IMR-90 (cell line): ENCODE measurements at regions not wholly inside any gene's neighbourhood (a gene's known extent, or its start where the extent isn't known, plus 50 kb on each side); places are given as distances from the start of the nearest gene placed in this dataset.

Experiments
- ATAC-seq: fragments of 200-7000 bp; cut with Tn5 transposase; 2 replicates; pipeline ENCODE4 v1.9.1; 2020; ENCODE audit warnings: low read depth, mild to moderate bottlenecking, moderate library complexity
- BruUV-seq: library from RNA; stranded (reverse); fragments of 400-500 nt; replicated peaks from 2 replicates; lab custom pipeline; 2021; lab: Mats Ljungman, UMichigan
- CTCF ChIA-PET: fragments of 300-600 bp; formaldehyde crosslinking; extraction: SDS; loops from one replicate; lab custom pipeline; 2021; ENCODE audit warnings: antibody characterized with exemption; lab: Yijun Ruan, JAX
- POLR2A ChIA-PET: fragments of 300-600 bp; sonication (Branson Sonifier 250); formaldehyde crosslinking; loops from one replicate; lab custom pipeline; 2022; ENCODE audit warnings: antibody characterized with exemption; ENCODE audit not compliant: unreplicated experiment; lab: Charles Lee
- DNase-seq: peaks from one replicate; pipeline ENCODE4 v3.0.0; 2013
- H2AFZ ChIP-seq: replicated peaks from 2 replicates; pipeline ENCODE3; 2013; ENCODE audit warnings: low read length, mild to moderate bottlenecking; ENCODE audit not compliant: poor library complexity
- H2AK5ac ChIP-seq: 2 replicates; pipeline ENCODE4 v1.6.1; 2013; ENCODE audit warnings: low read depth, low read length, inconsistent platforms
- H2AK9ac ChIP-seq: replicated peaks from 2 replicates; pipeline ENCODE3; 2013; ENCODE audit warnings: mild to moderate bottlenecking, low read depth, low read length, moderate library complexity; ENCODE audit not compliant: poor library complexity
- H2BK120ac ChIP-seq: 2 replicates; pipeline ENCODE4 v1.6.1; 2013; ENCODE audit warnings: low read depth, low read length, inconsistent platforms
- H2BK15ac ChIP-seq: 3 replicates; pipeline ENCODE4 v1.6.1; 2013; ENCODE audit warnings: low read depth, low read length, inconsistent platforms
- H2BK20ac ChIP-seq: 2 replicates; pipeline ENCODE4 v1.6.1; 2013; ENCODE audit warnings: low read depth, mild to moderate bottlenecking, inconsistent platforms, low read length, moderate library complexity
- H2BK5ac ChIP-seq: 2 replicates; pipeline ENCODE4 v1.6.1; 2013; ENCODE audit warnings: mild to moderate bottlenecking, low read depth, low read length, inconsistent platforms; ENCODE audit not compliant: poor library complexity, severe bottlenecking
- H3K14ac ChIP-seq: replicated peaks from 2 replicates; pipeline ENCODE4 v1.6.1; 2013; ENCODE audit warnings: low read depth, low read length, inconsistent platforms
- H3K18ac ChIP-seq: 2 replicates; pipeline ENCODE4 v1.6.1; 2013; ENCODE audit warnings: low read depth, low read length, control low read depth
- H3K23ac ChIP-seq: 2 replicates; pipeline ENCODE4 v1.6.1; 2013; ENCODE audit warnings: low read depth, low read length, inconsistent platforms
- H3K27ac ChIP-seq: 2 replicates; pipeline ENCODE4 v1.5.1; 2013; ENCODE audit warnings: mild to moderate bottlenecking, control low read depth, low read length; ENCODE audit not compliant: insufficient read depth
- H3K27me3 ChIP-seq: 2 replicates; pipeline ENCODE4 v1.6.1; 2013; ENCODE audit warnings: low read length; ENCODE audit not compliant: control insufficient read depth, insufficient read depth
- H3K36me3 ChIP-seq: 2 replicates; pipeline ENCODE4 v1.6.1; 2013; ENCODE audit warnings: low read length, mixed read lengths; ENCODE audit not compliant: control insufficient read depth, insufficient read depth
- H3K4ac ChIP-seq: 2 replicates; pipeline ENCODE4 v1.6.1; 2013; ENCODE audit warnings: low read depth, low read length, inconsistent platforms
- H3K4me1 ChIP-seq: 2 replicates; pipeline ENCODE4 v1.6.1; 2013; ENCODE audit warnings: low read length, mixed read lengths; ENCODE audit not compliant: control insufficient read depth, insufficient read depth
- H3K4me2 ChIP-seq: 2 replicates; pipeline ENCODE4 v1.6.1; 2013; ENCODE audit warnings: low read depth, mild to moderate bottlenecking, control low read depth, low read length, moderate library complexity
- H3K4me3 ChIP-seq: 2 replicates; pipeline ENCODE4 v1.5.1; 2013; ENCODE audit warnings: low read depth, mild to moderate bottlenecking, control low read depth, low read length, moderate library complexity; ENCODE audit not compliant: insufficient read depth
- H3K56ac ChIP-seq: 2 replicates; pipeline ENCODE4 v1.6.1; 2013; ENCODE audit warnings: low read length, inconsistent platforms; ENCODE audit not compliant: insufficient read depth; ENCODE audit errors: extremely low read depth
- H3K79me1 ChIP-seq, 2 experiments: 2 replicates each; pipeline ENCODE4 v1.6.1; 2013; ENCODE audit warnings: low read length in 2 of 2, inconsistent platforms in 1 of 2, low read depth in 1 of 2
- H3K9ac ChIP-seq: 2 replicates; pipeline ENCODE4 v1.6.1; 2013; ENCODE audit warnings: low read depth, low read length, control low read depth
- H3K9me1 ChIP-seq: 2 replicates; pipeline ENCODE4 v1.6.1; 2013; ENCODE audit warnings: low read length, inconsistent platforms; ENCODE audit not compliant: insufficient read depth
- H3K9me3 ChIP-seq: 2 replicates; pipeline ENCODE4 v1.6.1; 2013; ENCODE audit warnings: low read length; ENCODE audit not compliant: control insufficient read depth, insufficient read depth
- H4K20me1 ChIP-seq: 2 replicates; pipeline ENCODE4 v1.6.1; 2013; ENCODE audit warnings: low read length, inconsistent platforms; ENCODE audit not compliant: insufficient read depth
- H4K5ac ChIP-seq: 2 replicates; pipeline ENCODE4 v1.6.1; 2013; ENCODE audit warnings: mild to moderate bottlenecking, low read depth, low read length, control low read depth
- H4K8ac ChIP-seq, 2 experiments: 2 replicates each; pipeline ENCODE4 v1.6.1; 2013; ENCODE audit warnings: low read depth in 2 of 2, low read length in 2 of 2, control low read depth in 1 of 2, inconsistent platforms in 1 of 2
- H4K91ac ChIP-seq: 2 replicates; pipeline ENCODE4 v1.6.1; 2013; ENCODE audit warnings: low read depth, low read length, inconsistent platforms; ENCODE audit not compliant: insufficient read depth
- BHLHE40 ChIP-seq: fragments of 150-350 bp; IDR thresholded peaks from 2 replicates; pipeline ENCODE4 v1.6.1; 2016; ENCODE audit warnings: mild to moderate bottlenecking, low read depth, low read length
- CEBPB ChIP-seq: IDR thresholded peaks from 2 replicates; pipeline ENCODE4 v1.6.1; 2012; ENCODE audit warnings: low read depth, low read length, improper control_type of control experiment
- CHD1 ChIP-seq: IDR thresholded peaks from 2 replicates; pipeline ENCODE4 v1.6.1; 2012; ENCODE audit warnings: low read depth, low read length, improper control_type of control experiment
- CTCF ChIP-seq: conservative IDR thresholded peaks from 2 replicates; pipeline ENCODE4 v1.5.1; 2012; ENCODE audit warnings: mild to moderate bottlenecking, low read depth, low read length, improper control_type of control experiment
- FOS ChIP-seq: fragments of 150-350 bp; IDR thresholded peaks from 2 replicates; pipeline ENCODE4 v1.6.1; 2016; ENCODE audit warnings: low read depth, low read length
- MAFK ChIP-seq: IDR thresholded peaks from 2 replicates; pipeline ENCODE4 v1.6.1; 2012; ENCODE audit warnings: low read depth, low read length, improper control_type of control experiment
- MAZ ChIP-seq: IDR thresholded peaks from 2 replicates; pipeline ENCODE4 v1.6.1; 2012; ENCODE audit warnings: low read depth, mild to moderate bottlenecking, low read length, improper control_type of control experiment, moderate library complexity, borderline replicate concordance
- MXI1 ChIP-seq: IDR thresholded peaks from 2 replicates; pipeline ENCODE4 v1.6.1; 2012; ENCODE audit warnings: low read depth, mild to moderate bottlenecking, low read length, moderate library complexity, borderline replicate concordance
- NFE2L2 ChIP-seq: fragments of 150-350 bp; IDR thresholded peaks from 2 replicates; pipeline ENCODE4 v1.6.1; 2016; ENCODE audit warnings: low read depth, mild to moderate bottlenecking, low read length
- POLR2A ChIP-seq: IDR thresholded peaks from 2 replicates; pipeline ENCODE4 v1.6.1; 2012; ENCODE audit warnings: mild to moderate bottlenecking, low read depth, low read length
- RAD21 ChIP-seq: IDR thresholded peaks from 2 replicates; pipeline ENCODE4 v1.6.1; 2012; ENCODE audit warnings: low read length, improper control_type of control experiment
- RCOR1 ChIP-seq: IDR thresholded peaks from 2 replicates; pipeline ENCODE4 v1.6.1; 2012; ENCODE audit warnings: mild to moderate bottlenecking, low read length, improper control_type of control experiment; ENCODE audit not compliant: insufficient replicate concordance
- RFX5 ChIP-seq: IDR thresholded peaks from 2 replicates; pipeline ENCODE4 v1.8.0; 2012; ENCODE audit warnings: low read depth, mild to moderate bottlenecking, low read length, moderate library complexity
- SMC3 ChIP-seq: fragments of 150-350 bp; IDR thresholded peaks from 2 replicates; pipeline ENCODE4 v1.6.1; 2016; ENCODE audit warnings: low read depth, mild to moderate bottlenecking, antibody characterized with exemption, low read length, moderate library complexity
- WGBS, 2 experiments: methylation state at CpG; one replicate each; pipeline versions ENCODE4 v1.1.5 to v1.1.7; 2013; ENCODE audit warnings: missing lambda C conversion rate in 2 of 2; ENCODE audit not compliant: insufficient read length in 1 of 2; ENCODE audit errors: extremely low coverage in 2 of 2; 5-methylcytosine and 5-hydroxymethylcytosine counted together
- dilution Hi-C: fragments of 300-500 bp; cut with HindIII; formaldehyde crosslinking; loops from one replicate; pipeline ENCODE4 v1.14.3; 2018; ENCODE audit warnings: low sequenced_read_pairs; ENCODE audit not compliant: unreplicated experiment
- in situ Hi-C: fragments of 300-500 bp; cut with MboI; formaldehyde crosslinking; loops from 3 replicates; pipeline ENCODE4 v1.14.3; 2019; ENCODE audit warnings: low sequenced_read_pairs, inconsistent platforms, mixed read lengths
- intact Hi-C: fragments of 100-400 bp; cut with micrococcal nuclease; formaldehyde crosslinking; loops from 2 replicates; pipeline ENCODE4 v1.10.0; 2022
- TF ChIP-seq, protein P1 (sequence below): fragments of 150-350 bp; IDR thresholded peaks from 2 replicates; pipeline ENCODE4 v1.6.1; 2016; ENCODE audit warnings: low read depth, mild to moderate bottlenecking, low read length, moderate library complexity, borderline replicate concordance
- TF ChIP-seq, protein P2 (sequence below): fragments of 150-350 bp; IDR thresholded peaks from 2 replicates; pipeline ENCODE4 v1.6.1; 2017; ENCODE audit warnings: mild to moderate bottlenecking, antibody characterized with exemption, low read length, low read depth

- WGBS, 2 experiments: no CpG with 5 or more reads among the region's 2 CpGs
- dilution Hi-C loops: no loop called here
- CTCF ChIA-PET: no interaction called here
- in situ Hi-C loops: no loop called here
- H2AFZ ChIP-seq: no peak overlapping the region
- H3K4me3 ChIP-seq: no peak overlapping the region
- no peak overlapping the region for H2BK120ac ChIP-seq
- intact Hi-C loops: no loop called here
- H3K79me1 ChIP-seq: no peaks in the 10 kb centered on the region
- H3K36me3 ChIP-seq: no peaks in the 10 kb centered on the region
- H3K14ac ChIP-seq: no peak overlapping the region
- no peak overlapping the region for H3K56ac ChIP-seq
- no peak overlapping the region for H4K91ac ChIP-seq
- H3K23ac ChIP-seq: no peak overlapping the region
- H4K20me1 ChIP-seq: no peaks in the 10 kb centered on the region
- no peak overlapping the region for H2BK15ac ChIP-seq
- H3K9ac ChIP-seq: no peak overlapping the region
- no peak overlapping the region for H3K27ac ChIP-seq
- H4K5ac ChIP-seq: no peak overlapping the region
- H2BK20ac ChIP-seq: no peak overlapping the region
- H4K8ac ChIP-seq: no peak overlapping the region
- no peak overlapping the region for H2AK5ac ChIP-seq
- no peak for TF ChIP-seq RCOR1
- no peak for TF ChIP-seq NFE2L2
- no peak for TF ChIP-seq SMC3
- TF ChIP-seq CEBPB: no peak
- TF ChIP-seq MAZ: no peak
- no peak for TF ChIP-seq CHD1
- TF ChIP-seq CTCF: no peak
- TF ChIP-seq POLR2A: no peak
- TF ChIP-seq MXI1: no peak
- no peak for TF ChIP-seq FOS
- no peak for TF ChIP-seq RFX5
- TF ChIP-seq, protein P1, sequence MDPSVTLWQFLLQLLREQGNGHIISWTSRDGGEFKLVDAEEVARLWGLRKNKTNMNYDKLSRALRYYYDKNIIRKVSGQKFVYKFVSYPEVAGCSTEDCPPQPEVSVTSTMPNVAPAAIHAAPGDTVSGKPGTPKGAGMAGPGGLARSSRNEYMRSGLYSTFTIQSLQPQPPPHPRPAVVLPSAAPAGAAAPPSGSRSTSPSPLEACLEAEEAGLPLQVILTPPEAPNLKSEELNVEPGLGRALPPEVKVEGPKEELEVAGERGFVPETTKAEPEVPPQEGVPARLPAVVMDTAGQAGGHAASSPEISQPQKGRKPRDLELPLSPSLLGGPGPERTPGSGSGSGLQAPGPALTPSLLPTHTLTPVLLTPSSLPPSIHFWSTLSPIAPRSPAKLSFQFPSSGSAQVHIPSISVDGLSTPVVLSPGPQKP: no peak
- TF ChIP-seq BHLHE40: no peak
- TF ChIP-seq MAFK: no peak
- TF ChIP-seq, protein P2, sequence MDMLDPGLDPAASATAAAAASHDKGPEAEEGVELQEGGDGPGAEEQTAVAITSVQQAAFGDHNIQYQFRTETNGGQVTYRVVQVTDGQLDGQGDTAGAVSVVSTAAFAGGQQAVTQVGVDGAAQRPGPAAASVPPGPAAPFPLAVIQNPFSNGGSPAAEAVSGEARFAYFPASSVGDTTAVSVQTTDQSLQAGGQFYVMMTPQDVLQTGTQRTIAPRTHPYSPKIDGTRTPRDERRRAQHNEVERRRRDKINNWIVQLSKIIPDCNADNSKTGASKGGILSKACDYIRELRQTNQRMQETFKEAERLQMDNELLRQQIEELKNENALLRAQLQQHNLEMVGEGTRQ: no peak
- no peak for TF ChIP-seq RAD21
- DNase-seq (no peak), ATAC-seq (no peak)
- H3K9me1 ChIP-seq: no peaks in the 10 kb centered on the region
- no peak overlapping the region for H3K4me2 ChIP-seq
- no TSS peak for BruUV-seq
- H3K18ac ChIP-seq: no peak overlapping the region
- no peak overlapping the region for H2AK9ac ChIP-seq
- H3K9me3 ChIP-seq: peaks cover 3% of the 10 kb centered on the region; the same call in 1 of the 2 replicates
- no peaks in the 10 kb centered on the region for H3K27me3 ChIP-seq
- H3K4ac ChIP-seq: no peak overlapping the region
- POLR2A ChIA-PET: no interaction called here
- H2BK5ac ChIP-seq: no peak overlapping the region
- H3K4me1 ChIP-seq: peaks cover 5% of the 10 kb centered on the region; the same call in 1 of the 2 replicates
These were observed 162.1 kb upstream of the FST start for GRCh38 chr5:53318303-53318702.
